T-cell (primary cell): ENCODE measurements at regions not wholly inside any gene's neighbourhood (a gene's known extent, or its start where the extent isn't known, plus 50 kb on each side); places are given as distances from the start of the nearest gene placed in this dataset.

ENCODE experiments used
- ATAC-seq, 4 experiments: fragments of 200-7000 bp in 3 of 4; fragments of 150-1000 bp in 1 of 4; cut with Tn5 transposase; replicated peaks in 1 of 4; 1 replicate in 3 of 4; 2 replicates in 1 of 4; pipeline ENCODE4 v1.10.0; 2021; ENCODE audit warnings: moderate library complexity in 3 of 4, mild to moderate bottlenecking in 2 of 4, moderate number of reproducible peaks in 1 of 4
- CTCF ChIA-PET, 2 donors: fragments of 300-600 bp; sonication (Branson Sonifier 250); formaldehyde crosslinking; loops; one replicate each; lab custom pipeline; 2022; ENCODE audit warnings: antibody characterized with exemption in 2 of 2; lab: Charles Lee
- POLR2A ChIA-PET, 2 donors: fragments of 300-600 bp; sonication (Branson Sonifier 250); formaldehyde crosslinking; loops; one replicate each; lab custom pipeline; 2022; ENCODE audit warnings: antibody characterized with exemption in 2 of 2; lab: Charles Lee
- DNase-seq, 35 experiments: peaks; one replicate each; pipeline versions ENCODE4 v3.0.0 to v3.0.0-alpha.2; 2013 to 2023
- H3K27ac ChIP-seq: one replicate; pipeline ENCODE4 v1.5.1; 2013; ENCODE audit warnings: low read length
- H3K27me3 ChIP-seq, 2 experiments: replicated peaks in 1 of 2; 1 replicate in 1 of 2; 2 replicates in 1 of 2; pipeline versions ENCODE4 v1.6.1 to v1.7.0; 2013; ENCODE audit warnings: low read length in 1 of 2, mixed read lengths in 1 of 2; ENCODE audit not compliant: control insufficient read depth in 2 of 2, insufficient read depth in 2 of 2; ENCODE audit errors: extremely low read depth in 1 of 2
- H3K36me3 ChIP-seq, 2 donors: 1 replicate in 1 of 2; 2 replicates in 1 of 2; pipeline versions ENCODE4 v1.6.1 to v1.7.0; 2013; ENCODE audit warnings: low read length in 1 of 2; ENCODE audit not compliant: control insufficient read depth in 2 of 2, insufficient read depth in 1 of 2; ENCODE audit errors: extremely low read depth in 1 of 2
- H3K4me1 ChIP-seq, 2 experiments: 1 replicate in 1 of 2; 2 replicates in 1 of 2; pipeline versions ENCODE4 v1.6.1 to v1.7.0; 2013; ENCODE audit warnings: low read length in 2 of 2, mixed read lengths in 1 of 2; ENCODE audit not compliant: insufficient read depth in 2 of 2, control insufficient read depth in 1 of 2; ENCODE audit errors: extremely low read depth in 1 of 2
- H3K4me3 ChIP-seq, 2 donors: 1 replicate in 1 of 2; 2 replicates in 1 of 2; pipeline versions ENCODE4 v1.5.1 to v1.7.0; 2013; ENCODE audit warnings: mild to moderate bottlenecking in 2 of 2, low read length in 1 of 2, moderate library complexity in 1 of 2; ENCODE audit not compliant: control insufficient read depth in 1 of 2; ENCODE audit errors: extremely low read depth in 1 of 2
- H3K9me3 ChIP-seq: 2 replicates; pipeline ENCODE4 v1.7.0; 2013
- H3K27ac Mint-ChIP-seq, 2 donors: one replicate each; pipeline ENCODE4 v1.8.0; 2020 to 2021; ENCODE audit warnings: mild to moderate bottlenecking in 2 of 2, mixed read lengths in 2 of 2
- H3K27me3 Mint-ChIP-seq, 2 donors: one replicate each; pipeline ENCODE4 v1.8.0; 2021 to 2022; ENCODE audit warnings: mixed read lengths in 2 of 2
- H3K36me3 Mint-ChIP-seq: one replicate; pipeline ENCODE4 v1.8.0; 2021; ENCODE audit warnings: mixed read lengths
- H3K4me1 Mint-ChIP-seq, 3 donors: one replicate each; pipeline ENCODE4 v1.8.0; 2020 to 2022; ENCODE audit warnings: mixed read lengths in 3 of 3, mild to moderate bottlenecking in 1 of 3
- H3K4me3 Mint-ChIP-seq, 3 donors: one replicate each; pipeline ENCODE4 v1.8.0; 2020 to 2022; ENCODE audit warnings: mild to moderate bottlenecking in 3 of 3, mixed read lengths in 3 of 3, moderate library complexity in 3 of 3
- H3K9me3 Mint-ChIP-seq, 3 donors: one replicate each; pipeline ENCODE4 v1.8.0; 2020 to 2022; ENCODE audit warnings: mixed read lengths in 3 of 3
- WGBS: methylation state at CpG from one replicate; pipeline ENCODE4 v1.1.5; 2013; ENCODE audit warnings: missing lambda C conversion rate; ENCODE audit not compliant: insufficient coverage; 5-methylcytosine and 5-hydroxymethylcytosine counted together

DNA sequence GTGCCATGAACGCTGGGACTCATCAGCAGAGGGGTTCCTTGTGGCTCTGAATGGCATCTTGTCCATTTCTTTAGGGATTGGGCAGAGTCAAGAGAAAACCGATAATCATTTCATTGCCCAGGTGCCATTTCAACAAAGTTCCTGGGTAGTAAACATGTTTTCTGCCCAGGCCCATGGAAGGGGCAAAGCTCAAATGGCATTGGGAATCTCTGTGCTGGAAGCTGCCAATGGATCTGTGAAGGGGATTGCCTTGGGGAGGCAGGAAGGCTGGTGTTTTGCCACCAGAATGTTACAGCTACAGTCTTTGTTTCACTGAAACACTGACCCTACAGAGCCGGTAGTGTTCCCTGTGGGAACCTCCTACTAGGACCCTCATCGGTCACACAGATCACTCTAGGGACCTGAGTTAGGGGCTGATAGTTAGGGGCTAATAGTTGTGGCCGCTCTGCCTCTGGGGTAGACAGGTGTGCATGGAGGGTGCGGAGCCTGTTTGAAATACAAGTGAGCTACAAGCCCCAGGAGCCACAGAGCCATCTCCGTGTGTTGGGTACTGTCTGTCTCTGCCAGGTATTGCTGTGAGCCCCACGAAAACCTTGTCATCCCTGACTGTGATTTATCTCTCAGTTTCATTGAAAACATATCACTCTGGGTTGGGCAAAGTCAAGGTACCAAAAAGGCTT lies 224.4 kb upstream of the COPS8 start:
- 72% methylated on average over 5 of the region's 8 CpGs for WGBS

DNA sequence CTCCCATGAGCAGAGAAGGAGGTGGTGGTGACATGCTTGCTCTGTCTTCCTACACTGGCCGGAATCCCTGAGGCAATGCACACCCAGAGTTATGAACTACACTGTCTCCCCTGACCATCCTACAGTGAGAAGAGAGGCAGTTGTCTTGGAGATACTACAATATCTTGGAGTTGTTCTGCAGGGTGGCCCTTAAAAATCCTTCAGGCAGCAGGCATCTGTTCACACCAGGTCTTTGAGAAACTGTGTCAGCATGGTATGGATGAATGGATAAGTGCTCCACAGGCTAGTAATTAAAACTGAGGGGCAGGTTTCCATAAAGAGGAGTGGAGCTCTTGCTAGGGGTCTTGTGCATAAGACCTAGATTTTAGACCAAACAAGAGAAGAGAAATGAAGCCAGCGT lies 223.7 kb upstream of the COPS8 start:
- H3K9me3 ChIP-seq = no peaks in the 10 kb centered on the region
- DNase-seq (no peak), ATAC-seq (no peak)
- no peaks in the 10 kb centered on the region for H3K36me3 ChIP-seq
- H3K36me3 Mint-ChIP-seq = no peaks in the 10 kb centered on the region
- no peak overlapping the region for H3K27ac ChIP-seq
- H3K9me3 Mint-ChIP-seq = peaks cover 3 to 11% (median 6%) of the 10 kb centered on the region in 3 donors
- no peak overlapping the region for H3K4me3 Mint-ChIP-seq
- no peaks in the 10 kb centered on the region for H3K4me1 Mint-ChIP-seq
- peaks cover 0 to 7% of the 10 kb centered on the region in 2 experiments for H3K27me3 ChIP-seq
- POLR2A ChIA-PET = no interaction called here
- H3K4me3 ChIP-seq = no peak overlapping the region
- no peaks in the 10 kb centered on the region for H3K4me1 ChIP-seq
- H3K27ac Mint-ChIP-seq = no peak overlapping the region
- WGBS = 86% methylated on average over 1 of the region's 2 CpGs
- CTCF ChIA-PET = no interaction called here
- H3K27me3 Mint-ChIP-seq = peaks cover 0 to 10% of the 10 kb centered on the region in 2 donors

More for the DNA sequence above, 224.4 kb upstream of the COPS8 start:
- POLR2A ChIA-PET = no interaction called here
- Mint-ChIP-seq H3K9me3 (peaks cover 3 to 11% (median 6%) of the 10 kb centered on the region in 3 donors), H3K36me3 (no peaks in the 10 kb centered on the region), H3K27me3 (peaks cover 0 to 10% of the 10 kb centered on the region in 2 donors), H3K4me3 (no peak overlapping the region), H3K27ac (no peak overlapping the region), H3K4me1 (no peaks in the 10 kb centered on the region)
- Histone ChIP-seq H3K9me3 (no peaks in the 10 kb centered on the region), H3K27ac (no peak overlapping the region), H3K27me3 (peaks cover 0 to 7% of the 10 kb centered on the region in 2 experiments), H3K4me3 (no peak overlapping the region), H3K4me1 (no peaks in the 10 kb centered on the region), H3K36me3 (no peaks in the 10 kb centered on the region)
- ATAC-seq (no peak), DNase-seq (no peak)
- CTCF ChIA-PET = no interaction called here

DNA sequence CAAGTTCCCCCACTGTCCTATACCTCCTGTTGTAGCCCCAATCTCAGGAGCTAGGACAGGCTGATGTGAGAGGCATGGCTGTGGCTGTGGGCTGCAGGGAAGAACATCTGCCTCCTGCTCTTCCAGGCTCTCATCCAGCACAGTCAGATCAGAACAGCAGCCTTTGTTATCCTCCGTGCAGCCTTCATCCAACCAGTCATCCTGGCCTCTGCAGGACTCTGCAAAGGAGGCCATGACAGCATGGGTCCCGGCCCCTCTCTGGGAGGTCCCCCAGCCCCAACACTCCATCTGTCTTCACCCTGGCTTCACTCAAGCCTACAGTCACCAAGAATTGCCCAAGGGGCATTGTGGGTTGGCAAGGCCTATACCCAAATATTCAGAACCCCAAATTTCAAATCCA lies 223.2 kb upstream of the COPS8 start:
- CTCF ChIA-PET = no interaction called here
- Histone ChIP-seq H3K27ac (no peak overlapping the region), H3K27me3 (peaks cover 0 to 10% of the 10 kb centered on the region in 2 experiments), H3K4me1 (no peaks in the 10 kb centered on the region), H3K4me3 (no peak overlapping the region), H3K36me3 (no peaks in the 10 kb centered on the region), H3K9me3 (no peaks in the 10 kb centered on the region)
- POLR2A ChIA-PET = no interaction called here
- DNase-seq (no peak), ATAC-seq (no peak)
- Mint-ChIP-seq H3K36me3 (no peaks in the 10 kb centered on the region), H3K27ac (no peak overlapping the region), H3K4me3 (no peak overlapping the region), H3K4me1 (no peaks in the 10 kb centered on the region), H3K27me3 (peaks cover 0 to 13% of the 10 kb centered on the region in 2 donors), H3K9me3 (peaks cover 3 to 11% (median 6%) of the 10 kb centered on the region in 3 donors)
- 89% methylated on average over 2 of the region's 2 CpGs for WGBS

DNA sequence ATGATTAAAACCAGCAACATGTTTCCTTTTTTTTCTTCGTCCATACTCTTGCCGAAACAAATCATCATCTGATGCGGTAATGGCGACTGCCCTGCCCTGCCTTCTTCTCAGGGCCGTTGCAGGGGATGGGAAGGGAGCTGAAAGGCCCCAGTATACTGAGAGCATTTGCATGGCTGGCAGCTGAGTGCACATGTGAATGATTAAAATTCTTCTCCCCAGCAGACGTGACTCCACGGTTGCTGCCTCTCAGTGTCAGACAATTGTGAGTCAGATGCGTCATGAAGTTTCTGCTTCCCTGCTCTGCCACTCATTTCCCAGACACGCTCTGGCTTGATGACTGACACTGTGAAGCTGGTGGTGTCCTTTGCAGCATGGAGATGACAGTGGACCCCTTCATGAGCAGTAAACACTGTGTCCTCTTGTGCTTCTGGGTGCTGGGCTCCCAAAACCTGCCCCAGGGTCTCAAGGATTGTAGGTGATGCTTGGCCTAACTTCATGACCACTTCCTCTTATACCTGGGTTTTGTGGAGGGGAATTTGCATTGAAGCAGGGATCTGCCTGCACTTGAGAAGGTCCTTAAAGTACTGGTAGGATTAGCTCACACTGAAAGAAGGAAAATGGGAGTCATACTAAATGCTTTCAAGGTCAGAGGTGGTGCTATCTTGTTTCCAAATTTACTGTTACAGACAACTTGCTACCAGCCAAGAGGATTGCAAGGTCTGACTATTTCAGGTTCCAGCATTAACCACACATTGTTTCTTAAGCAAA lies 222.5 kb upstream of the COPS8 start:
- no peak for ATAC-seq
- no peak overlapping the region for H3K4me3 Mint-ChIP-seq
- no peaks in the 10 kb centered on the region for H3K36me3 Mint-ChIP-seq
- 79% methylated on average over 2 of the region's 9 CpGs for WGBS
- no peak overlapping the region for H3K27ac Mint-ChIP-seq
- H3K27me3 ChIP-seq = peaks cover 0 to 7% of the 10 kb centered on the region in 2 experiments
- no peak overlapping the region for H3K4me3 ChIP-seq
- peaks cover 3 to 11% (median 6%) of the 10 kb centered on the region in 3 donors for H3K9me3 Mint-ChIP-seq
- DNase-seq = no peak
- H3K4me1 ChIP-seq = no peaks in the 10 kb centered on the region
- no peaks in the 10 kb centered on the region for H3K36me3 ChIP-seq
- ChIA-PET POLR2A (interaction anchor here in 1 of 2 donors (0.6 kb wide), 1 partner anchor 18 kb away, joined by 3 read pairs; no protein-coding TSS in a partner anchor), CTCF (interaction anchor here in 1 of 2 donors (0.6 kb wide), 1 partner anchor 122 kb away, joined by 3 read pairs; no protein-coding TSS in a partner anchor)
- H3K27ac ChIP-seq = no peak overlapping the region
- H3K27me3 Mint-ChIP-seq = peaks cover 0 to 16% of the 10 kb centered on the region in 2 donors
- H3K4me1 Mint-ChIP-seq = no peaks in the 10 kb centered on the region
- H3K9me3 ChIP-seq = no peaks in the 10 kb centered on the region

DNA sequence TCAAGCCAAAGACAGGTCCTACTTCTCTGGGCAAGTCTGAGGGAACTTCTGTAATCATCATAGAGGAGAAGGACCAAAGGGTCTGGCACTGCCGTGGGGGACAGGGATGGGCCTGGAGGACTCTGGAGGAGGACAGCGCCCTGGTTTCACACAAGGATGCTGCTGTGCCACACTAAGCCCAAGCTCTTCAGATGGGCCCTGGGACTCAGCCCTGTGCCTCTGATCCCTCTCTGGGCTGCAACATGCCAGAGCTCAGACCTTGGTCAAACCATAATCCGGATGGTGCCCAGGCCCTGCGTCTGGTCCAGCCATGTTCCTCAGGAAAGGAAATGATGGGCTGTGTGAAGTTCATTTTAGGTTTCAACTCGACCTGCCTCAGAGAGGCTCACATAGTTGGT lies 222.0 kb upstream of the COPS8 start:
- peaks cover 0 to 5% of the 10 kb centered on the region in 2 experiments for H3K27me3 ChIP-seq
- Mint-ChIP-seq H3K27ac (no peak overlapping the region), H3K9me3 (peaks cover 3 to 11% (median 6%) of the 10 kb centered on the region in 3 donors), H3K27me3 (peaks cover 0 to 18% of the 10 kb centered on the region in 2 donors), H3K4me3 (no peak overlapping the region), H3K36me3 (no peaks in the 10 kb centered on the region), H3K4me1 (no peaks in the 10 kb centered on the region)
- no peak overlapping the region for H3K27ac ChIP-seq
- DNase-seq = no peak
- POLR2A ChIA-PET = interaction anchor here in 1 of 2 donors (0.6 kb wide), 1 partner anchor 17 kb away, joined by 3 read pairs; no protein-coding TSS in a partner anchor
- no peaks in the 10 kb centered on the region for H3K4me1 ChIP-seq
- H3K36me3 ChIP-seq = no peaks in the 10 kb centered on the region
- CTCF ChIA-PET = interaction anchor here in 1 of 2 donors (0.6 kb wide), 1 partner anchor 123 kb away, joined by 3 read pairs; no protein-coding TSS in a partner anchor
- H3K4me3 ChIP-seq = no peak overlapping the region
- ATAC-seq = no peak
- H3K9me3 ChIP-seq = no peaks in the 10 kb centered on the region
- 75% methylated on average over 5 of the region's 5 CpGs for WGBS

DNA sequence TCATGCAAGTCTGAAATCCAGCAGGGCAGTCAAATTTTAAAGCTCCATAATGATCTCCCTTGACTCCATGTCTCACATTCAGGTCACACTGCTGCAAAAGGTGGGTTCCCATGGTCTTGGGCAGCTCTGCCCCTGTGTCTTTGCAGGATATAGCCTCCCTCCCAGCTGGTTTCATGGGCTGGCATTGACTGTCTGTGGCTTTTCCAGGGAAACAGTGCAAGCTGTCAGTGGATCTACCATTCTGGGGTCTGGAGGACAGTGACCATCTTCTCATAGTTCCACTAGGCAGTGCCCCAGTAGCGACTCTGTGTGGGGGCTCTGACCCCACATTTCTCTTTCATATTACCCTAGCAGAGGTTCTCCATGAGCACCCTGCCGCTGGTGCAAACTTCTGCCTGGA lies 220.6 kb upstream of the COPS8 start:
- Histone ChIP-seq H3K4me1 (no peaks in the 10 kb centered on the region), H3K36me3 (no peaks in the 10 kb centered on the region), H3K27me3 (peaks cover 0 to 5% of the 10 kb centered on the region in 2 experiments), H3K27ac (no peak overlapping the region), H3K4me3 (no peak overlapping the region), H3K9me3 (no peaks in the 10 kb centered on the region)
- Mint-ChIP-seq H3K36me3 (no peaks in the 10 kb centered on the region), H3K27ac (no peak overlapping the region), H3K4me3 (no peak overlapping the region), H3K27me3 (peaks cover 0 to 20% of the 10 kb centered on the region in 2 donors), H3K9me3 (peaks cover 3 to 11% (median 6%) of the 10 kb centered on the region in 3 donors), H3K4me1 (no peaks in the 10 kb centered on the region)
- DNase-seq (no peak), ATAC-seq (no peak)
- CTCF ChIA-PET = no interaction called here
- POLR2A ChIA-PET = interaction anchor here in 1 of 2 donors (0.6 kb wide), 1 partner anchor 1284 kb away, joined by 3 read pairs; no protein-coding TSS in a partner anchor
- WGBS = 67% methylated on average over 2 of the region's 2 CpGs
